Osteoblast (primary cell): ENCODE measurements at regions not wholly inside any gene's neighbourhood (a gene's known extent, or its start where the extent isn't known, plus 50 kb on each side); places are given as distances from the start of the nearest gene placed in this dataset.

Source experiments
- DNase-seq: peaks from one replicate; pipeline ENCODE4 v3.0.0; 2011; ENCODE audit warnings: low spot score, mixed read lengths; ENCODE audit not compliant: insufficient read length; ENCODE audit errors: missing footprints
- H2AFZ ChIP-seq: 2 replicates; pipeline ENCODE4 v1.6.0; 2011; ENCODE audit warnings: mild to moderate bottlenecking, low read length
- H3K27ac ChIP-seq: 2 replicates; pipeline ENCODE4 v1.5.1; 2011; ENCODE audit warnings: mild to moderate bottlenecking, low read depth, low read length, moderate library complexity
- H3K27me3 ChIP-seq: 2 replicates; pipeline ENCODE4 v1.6.0; 2012; ENCODE audit warnings: mild to moderate bottlenecking, control low read depth, inconsistent platforms, low read length, moderate library complexity; ENCODE audit not compliant: insufficient read depth
- H3K36me3 ChIP-seq: 2 replicates; pipeline ENCODE4 v1.5.1; 2011; ENCODE audit warnings: mild to moderate bottlenecking, low read length, control low read depth, moderate library complexity; ENCODE audit not compliant: insufficient read depth
- H3K4me1 ChIP-seq: 2 replicates; pipeline ENCODE4 v1.5.1; 2011; ENCODE audit warnings: mild to moderate bottlenecking, low read length, control low read depth, moderate library complexity; ENCODE audit not compliant: insufficient read depth
- H3K4me2 ChIP-seq: 2 replicates; pipeline ENCODE4 v1.6.0; 2011; ENCODE audit warnings: mild to moderate bottlenecking, low read length; ENCODE audit not compliant: insufficient read depth
- H3K4me3 ChIP-seq: fragments of 200-600 bp; sonication (generic); 3 replicates; pipeline ENCODE4 v1.5.1; 2012; ENCODE audit warnings: mild to moderate bottlenecking, low read length, inconsistent platforms; ENCODE audit not compliant: insufficient read depth
- H3K79me2 ChIP-seq: 2 replicates; pipeline ENCODE4 v1.6.0; 2012; ENCODE audit warnings: mild to moderate bottlenecking, low read length, control low read depth, inconsistent platforms; ENCODE audit not compliant: insufficient read depth
- H3K9me3 ChIP-seq: 2 replicates; pipeline ENCODE4 v1.5.1; 2011; ENCODE audit warnings: low read depth, low read length, control low read depth
- H4K20me1 ChIP-seq: 2 replicates; pipeline ENCODE4 v1.6.0; 2012; ENCODE audit warnings: mild to moderate bottlenecking, low read length, control low read depth; ENCODE audit not compliant: insufficient read depth
- TF ChIP-seq, protein P1 (sequence below): IDR thresholded peaks from 2 replicates; pipeline ENCODE4 v1.5.1; 2011; ENCODE audit warnings: mild to moderate bottlenecking, low read depth, low read length, moderate library complexity; ENCODE audit errors: extremely low read depth

- no peaks in the 10 kb centered on the region for H3K36me3 ChIP-seq
- TF ChIP-seq, protein P1, sequence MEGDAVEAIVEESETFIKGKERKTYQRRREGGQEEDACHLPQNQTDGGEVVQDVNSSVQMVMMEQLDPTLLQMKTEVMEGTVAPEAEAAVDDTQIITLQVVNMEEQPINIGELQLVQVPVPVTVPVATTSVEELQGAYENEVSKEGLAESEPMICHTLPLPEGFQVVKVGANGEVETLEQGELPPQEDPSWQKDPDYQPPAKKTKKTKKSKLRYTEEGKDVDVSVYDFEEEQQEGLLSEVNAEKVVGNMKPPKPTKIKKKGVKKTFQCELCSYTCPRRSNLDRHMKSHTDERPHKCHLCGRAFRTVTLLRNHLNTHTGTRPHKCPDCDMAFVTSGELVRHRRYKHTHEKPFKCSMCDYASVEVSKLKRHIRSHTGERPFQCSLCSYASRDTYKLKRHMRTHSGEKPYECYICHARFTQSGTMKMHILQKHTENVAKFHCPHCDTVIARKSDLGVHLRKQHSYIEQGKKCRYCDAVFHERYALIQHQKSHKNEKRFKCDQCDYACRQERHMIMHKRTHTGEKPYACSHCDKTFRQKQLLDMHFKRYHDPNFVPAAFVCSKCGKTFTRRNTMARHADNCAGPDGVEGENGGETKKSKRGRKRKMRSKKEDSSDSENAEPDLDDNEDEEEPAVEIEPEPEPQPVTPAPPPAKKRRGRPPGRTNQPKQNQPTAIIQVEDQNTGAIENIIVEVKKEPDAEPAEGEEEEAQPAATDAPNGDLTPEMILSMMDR: no peak
- H2AFZ ChIP-seq: no peak overlapping the region
- H3K79me2 ChIP-seq: no peaks in the 10 kb centered on the region
- peaks cover 4% of the 10 kb centered on the region for H3K27me3 ChIP-seq
- H3K4me1 ChIP-seq: no peaks in the 10 kb centered on the region
- H3K4me3 ChIP-seq: no peak overlapping the region
- no peak for DNase-seq
- no peak overlapping the region for H3K27ac ChIP-seq
- no peaks in the 10 kb centered on the region for H3K9me3 ChIP-seq
- H3K4me2 ChIP-seq: no peak overlapping the region
- no peaks in the 10 kb centered on the region for H4K20me1 ChIP-seq
Measured at GRCh38 chr6:17182961-17183360, 81.1 kb downstream of the STMND1 start.

GRCh38 chr6:17186925-17187324, 85.1 kb downstream of the STMND1 start:
- no peaks in the 10 kb centered on the region for H3K4me1 ChIP-seq
- TF ChIP-seq, protein P1: no peak
- no peaks in the 10 kb centered on the region for H3K36me3 ChIP-seq

GRCh38 chr6:17193106-17193775, 87.9 kb upstream of the RBM24 start:
- H3K4me2 ChIP-seq: no peak overlapping the region
- no peaks in the 10 kb centered on the region for H3K9me3 ChIP-seq
- H4K20me1 ChIP-seq: no peaks in the 10 kb centered on the region
- H3K4me3 ChIP-seq: no peak overlapping the region
- peaks cover 18% of the 10 kb centered on the region for H3K27me3 ChIP-seq
- no peak overlapping the region for H2AFZ ChIP-seq
- TF ChIP-seq, protein P1: no peak
- no peaks in the 10 kb centered on the region for H3K36me3 ChIP-seq
- H3K27ac ChIP-seq: no peak overlapping the region
- H3K79me2 ChIP-seq: no peaks in the 10 kb centered on the region
- no peaks in the 10 kb centered on the region for H3K4me1 ChIP-seq
- no peak for DNase-seq

More at GRCh38 chr6:17186925-17187324, 85.1 kb downstream of the STMND1 start:
- H3K27me3 ChIP-seq: peaks cover 11% of the 10 kb centered on the region
- H2AFZ ChIP-seq: no peak overlapping the region
- H4K20me1 ChIP-seq: no peaks in the 10 kb centered on the region
- H3K4me2 ChIP-seq: no peak overlapping the region
- no peak for DNase-seq
- H3K9me3 ChIP-seq: no peaks in the 10 kb centered on the region
- no peak overlapping the region for H3K4me3 ChIP-seq
- H3K79me2 ChIP-seq: no peaks in the 10 kb centered on the region
- H3K27ac ChIP-seq: no peak overlapping the region

GRCh38 chr6:17197607-17198006, 83.6 kb upstream of the RBM24 start:
- TF ChIP-seq, protein P1: no peak
- Histone ChIP-seq H3K4me1 (no peaks in the 10 kb centered on the region), H3K36me3 (no peaks in the 10 kb centered on the region), H4K20me1 (no peaks in the 10 kb centered on the region), H3K27me3 (peaks cover 7% of the 10 kb centered on the region), H3K4me3 (no peak overlapping the region), H3K4me2 (no peak overlapping the region), H3K9me3 (no peaks in the 10 kb centered on the region), H3K27ac (no peak overlapping the region), H2AFZ (no peak overlapping the region), H3K79me2 (no peaks in the 10 kb centered on the region)
- DNase-seq: no peak
